ENCODE measurements at regions not wholly inside any gene's neighbourhood (a gene's known extent, or its start where the extent isn't known, plus 50 kb on each side); places are given as distances from the start of the nearest gene placed in this dataset.

DNA sequence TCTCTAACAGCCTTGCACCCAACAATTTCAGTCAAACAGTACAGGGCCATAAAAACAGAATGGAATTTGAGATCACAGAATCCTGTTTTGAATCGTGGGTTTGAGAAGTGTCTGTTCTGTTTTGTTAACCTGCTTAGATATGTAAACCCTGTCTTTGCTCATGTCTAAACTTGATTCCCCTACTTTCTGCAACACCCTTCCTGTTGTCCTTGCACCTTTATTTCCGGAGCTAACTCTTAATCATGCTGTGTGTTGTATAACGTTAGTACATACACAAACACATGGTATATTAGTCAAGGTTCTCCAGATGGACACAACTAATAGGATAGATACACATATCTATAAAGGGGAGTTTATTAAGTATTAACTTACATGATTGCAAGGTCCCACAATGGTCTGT lies 2229.2 kb upstream of the C9orf72 start:
- H3K4me3 ChIP-seq (replicated peaks in 1 of 3), result no peak overlapping the region
- H3K9me3 ChIP-seq, result no peaks in the 10 kb centered on the region
- no peak overlapping the region for H3K27ac ChIP-seq
- no peaks in the 10 kb centered on the region for H3K36me3 ChIP-seq
- TF ChIP-seq, protein P1, sequence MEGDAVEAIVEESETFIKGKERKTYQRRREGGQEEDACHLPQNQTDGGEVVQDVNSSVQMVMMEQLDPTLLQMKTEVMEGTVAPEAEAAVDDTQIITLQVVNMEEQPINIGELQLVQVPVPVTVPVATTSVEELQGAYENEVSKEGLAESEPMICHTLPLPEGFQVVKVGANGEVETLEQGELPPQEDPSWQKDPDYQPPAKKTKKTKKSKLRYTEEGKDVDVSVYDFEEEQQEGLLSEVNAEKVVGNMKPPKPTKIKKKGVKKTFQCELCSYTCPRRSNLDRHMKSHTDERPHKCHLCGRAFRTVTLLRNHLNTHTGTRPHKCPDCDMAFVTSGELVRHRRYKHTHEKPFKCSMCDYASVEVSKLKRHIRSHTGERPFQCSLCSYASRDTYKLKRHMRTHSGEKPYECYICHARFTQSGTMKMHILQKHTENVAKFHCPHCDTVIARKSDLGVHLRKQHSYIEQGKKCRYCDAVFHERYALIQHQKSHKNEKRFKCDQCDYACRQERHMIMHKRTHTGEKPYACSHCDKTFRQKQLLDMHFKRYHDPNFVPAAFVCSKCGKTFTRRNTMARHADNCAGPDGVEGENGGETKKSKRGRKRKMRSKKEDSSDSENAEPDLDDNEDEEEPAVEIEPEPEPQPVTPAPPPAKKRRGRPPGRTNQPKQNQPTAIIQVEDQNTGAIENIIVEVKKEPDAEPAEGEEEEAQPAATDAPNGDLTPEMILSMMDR (IDR thresholded peaks at IDR 0.05), result no peak
- TF ChIP-seq POLR2A (IDR thresholded peaks at IDR 0.05), result no peak
- WGBS, 2 donors, result 70% methylated on average over 3 of the region's 3 CpGs
- no peaks in the 10 kb centered on the region for H3K27me3 ChIP-seq
- H3K4me1 ChIP-seq, result no peaks in the 10 kb centered on the region
- DNase-seq, result no peak
- intact Hi-C loops (cut with DNase I), result no loop called here

DNA sequence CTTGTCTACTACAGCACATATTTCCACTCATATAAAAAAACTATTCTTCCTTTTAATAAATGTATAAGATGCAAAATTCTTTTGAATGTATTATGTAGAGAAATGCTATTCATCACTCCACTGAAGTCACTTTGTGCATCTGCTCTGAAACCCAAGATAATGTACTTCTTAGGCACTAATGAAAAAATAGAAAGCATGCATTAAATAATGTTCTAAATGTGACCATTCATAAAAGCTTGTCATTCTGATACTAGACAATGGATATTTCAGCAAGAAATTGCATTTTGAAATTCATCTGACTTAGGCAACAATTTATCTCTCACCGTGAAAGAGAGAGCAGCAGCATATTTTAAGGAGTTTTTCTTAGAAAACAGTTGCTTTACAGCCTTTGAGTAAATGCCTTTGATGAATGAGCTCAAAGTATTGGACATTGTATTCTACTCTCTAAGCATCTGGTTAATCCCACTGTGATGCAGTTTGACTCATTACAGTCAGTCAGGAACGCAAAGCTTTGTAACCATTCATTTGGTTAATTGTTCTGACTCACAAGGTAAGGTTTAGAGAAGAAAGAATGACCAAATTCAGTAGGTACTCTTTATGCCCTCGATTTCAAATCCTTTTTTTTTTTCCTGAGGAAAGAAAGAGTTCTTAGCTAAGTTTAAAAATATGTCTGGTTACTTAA lies 2233.8 kb upstream of the C9orf72 start:
- Histone ChIP-seq H3K4me1 (no peaks in the 10 kb centered on the region), H3K4me3 (replicated peaks in 1 of 3) (no peak overlapping the region), H3K27me3 (no peaks in the 10 kb centered on the region), H3K9me3 (no peaks in the 10 kb centered on the region), H3K36me3 (no peaks in the 10 kb centered on the region), H3K27ac (no peak overlapping the region)
- 51 to 57% methylated on average over 3 of the region's 3 CpGs for WGBS, 2 donors
- TF ChIP-seq, protein P1 (IDR thresholded peaks at IDR 0.05), result no peak
- no peak for TF ChIP-seq POLR2A (IDR thresholded peaks at IDR 0.05)
- no peak for DNase-seq
- intact Hi-C loops (cut with DNase I), result no loop called here

DNA sequence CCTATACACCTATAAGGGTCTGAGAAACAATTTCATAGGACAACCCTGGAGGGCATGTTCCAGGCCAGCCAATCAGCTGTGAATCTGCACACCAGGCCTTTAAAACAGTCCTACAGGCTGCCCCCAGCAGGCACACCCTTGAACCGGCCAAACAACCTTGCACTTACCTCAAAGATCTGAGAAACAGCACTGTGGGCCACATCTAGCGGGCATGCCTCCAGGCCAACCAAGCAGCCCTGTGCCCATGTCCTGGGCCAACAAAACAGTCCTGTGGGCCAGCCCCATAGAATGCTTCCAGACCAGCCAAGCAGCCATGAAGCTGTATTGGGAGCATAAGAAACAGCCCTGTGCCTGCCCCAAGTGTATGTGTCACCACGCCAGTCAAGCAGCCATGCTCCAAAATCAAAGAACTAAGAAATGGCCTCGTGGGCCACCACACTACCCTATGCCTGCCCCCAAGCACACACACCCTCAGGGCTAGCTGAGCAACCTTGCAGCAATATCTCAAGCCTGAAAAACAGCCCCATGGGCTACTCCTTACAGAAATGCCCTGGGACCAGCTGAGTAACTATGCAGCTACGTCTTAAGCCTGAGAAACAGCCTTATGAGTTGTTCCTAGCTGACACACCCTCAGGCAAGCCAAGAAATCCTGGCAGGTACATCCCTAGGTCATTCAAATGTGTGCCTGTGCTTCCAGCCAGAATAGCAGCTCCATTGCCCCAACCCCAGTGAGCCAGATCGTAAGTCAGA lies 2243.8 kb upstream of the C9orf72 start:
- Histone ChIP-seq H3K36me3 (no peaks in the 10 kb centered on the region), H3K4me1 (no peaks in the 10 kb centered on the region), H3K9me3 (no peaks in the 10 kb centered on the region), H3K4me3 (replicated peaks in 1 of 3) (no peak overlapping the region), H3K27me3 (no peaks in the 10 kb centered on the region), H3K27ac (no peak overlapping the region)
- intact Hi-C loops (cut with DNase I), result no loop called here
- TF ChIP-seq, protein P1 (IDR thresholded peaks at IDR 0.05), result no peak
- TF ChIP-seq POLR2A (IDR thresholded peaks at IDR 0.05), result no peak
- 80 to 85% methylated on average over 5 to 6 of the region's 6 CpGs for WGBS, 2 donors
- DNase-seq, result no peak

DNA sequence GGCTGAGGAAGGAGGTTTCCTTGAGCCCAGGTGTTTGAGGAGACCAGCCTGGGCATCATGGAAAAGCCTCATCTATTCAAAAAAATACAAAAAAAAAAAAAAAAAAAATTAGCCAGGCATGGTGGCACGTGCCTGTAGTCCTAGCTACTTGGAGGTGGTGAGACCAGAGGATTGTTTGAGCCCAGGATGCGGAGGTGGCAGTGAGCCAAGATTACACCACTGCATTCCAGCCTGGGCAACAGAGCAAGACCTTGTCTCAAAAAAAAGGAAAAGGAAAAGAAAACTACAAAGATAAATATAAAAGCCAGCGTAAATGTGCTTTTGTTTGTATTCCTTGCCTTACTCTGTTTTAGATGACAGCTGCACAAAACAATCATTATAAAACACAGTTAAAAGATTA lies 2249.2 kb upstream of the C9orf72 start:
- H3K4me1 ChIP-seq, result no peaks in the 10 kb centered on the region
- no peak for DNase-seq
- intact Hi-C loops (cut with DNase I), result no loop called here
- no peak overlapping the region for H3K27ac ChIP-seq
- H3K27me3 ChIP-seq, result no peaks in the 10 kb centered on the region
- no peaks in the 10 kb centered on the region for H3K36me3 ChIP-seq
- no peaks in the 10 kb centered on the region for H3K9me3 ChIP-seq
- TF ChIP-seq, protein P1 (IDR thresholded peaks at IDR 0.05), result no peak
- TF ChIP-seq POLR2A (IDR thresholded peaks at IDR 0.05), result no peak
- 39 to 46% methylated on average over 3 of the region's 3 CpGs for WGBS, 2 donors
- no peak overlapping the region for H3K4me3 ChIP-seq (replicated peaks in 1 of 3)

DNA sequence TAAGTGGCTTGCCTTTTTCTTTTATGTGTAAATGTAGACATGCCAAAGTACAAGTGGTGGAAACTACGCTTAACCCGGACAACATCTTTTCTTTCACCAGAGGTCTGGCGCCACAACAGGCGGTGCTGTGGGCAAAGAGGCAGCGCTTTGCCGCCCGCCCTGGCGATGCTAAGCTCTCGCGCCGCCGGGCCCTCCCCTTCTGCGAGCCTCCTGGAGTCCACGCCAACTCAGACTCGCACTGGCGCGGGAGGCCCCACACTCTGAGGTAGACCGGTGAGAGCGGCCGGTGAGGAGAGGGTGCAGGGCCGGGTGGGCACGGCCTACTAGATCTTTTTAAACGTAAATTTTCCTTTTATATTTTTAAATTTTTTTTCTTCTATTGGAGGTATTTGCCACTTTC lies 2253.1 kb upstream of the C9orf72 start:
- intact Hi-C loops (cut with DNase I), result no loop called here
- DNase-seq, result no peak
- Histone ChIP-seq H3K27me3 (no peaks in the 10 kb centered on the region), H3K27ac (no peak overlapping the region), H3K36me3 (no peaks in the 10 kb centered on the region), H3K9me3 (no peaks in the 10 kb centered on the region), H3K4me1 (no peaks in the 10 kb centered on the region), H3K4me3 (replicated peaks in 1 of 3) (no peak overlapping the region)
- WGBS, 2 donors, result 97% methylated on average over 23 of the region's 23 CpGs
- TF ChIP-seq POLR2A (IDR thresholded peaks at IDR 0.05), result no peak
- TF ChIP-seq, protein P1 (IDR thresholded peaks at IDR 0.05), result no peak

Data from thyroid gland (tissue), 4 donors.